Mucosa of gallbladder (tissue), 1 donor: ENCODE measurements at regions not wholly inside any gene's neighbourhood (a gene's known extent, or its start where the extent isn't known, plus 50 kb on each side); places are given as distances from the start of the nearest gene placed in this dataset.

Experiments
- DNase-seq: peaks from one replicate; pipeline ENCODE4 v3.0.0-alpha.2; 2020; ENCODE audit warnings: low spot score
- donor health status: DM: no; HTN: no; CAD: no.

- DNase-seq: no peak
Measured at GRCh38 chr7:98565103-98565502, 52.0 kb upstream of the NPTX2 start.

GRCh38 chr7:98562871-98563495, 54.1 kb upstream of the NPTX2 start:
- no peak for DNase-seq

GRCh38 chr7:98562381-98562823, 54.7 kb upstream of the NPTX2 start:
- no peak for DNase-seq

- DNase-seq: no peak
Measured at GRCh38 chr7:98559958-98560357, 57.1 kb upstream of the NPTX2 start.

- no peak for DNase-seq
Measured at GRCh38 chr7:98559219-98559618, 57.9 kb upstream of the NPTX2 start.

GRCh38 chr7:98557538-98558031, 59.5 kb upstream of the NPTX2 start:
- DNase-seq: no peak

GRCh38 chr7:98556288-98556687, 60.8 kb upstream of the NPTX2 start:
- DNase-seq: no peak

- DNase-seq: no peak
Measured at GRCh38 chr7:98555403-98555802, 61.7 kb upstream of the NPTX2 start.

GRCh38 chr7:98553666-98554065, 63.4 kb upstream of the NPTX2 start:
- DNase-seq: no peak

GRCh38 chr7:98551611-98552273, 65.3 kb upstream of the NPTX2 start:
- no peak for DNase-seq

- DNase-seq: no peak
Measured at GRCh38 chr7:98548971-98549370, 68.1 kb upstream of the NPTX2 start.

- DNase-seq: no peak
Measured at GRCh38 chr7:98548370-98548769, 68.7 kb upstream of the NPTX2 start.

- no peak for DNase-seq
Measured at GRCh38 chr7:98541101-98541500, 76.0 kb upstream of the NPTX2 start.

- no peak for DNase-seq
Measured at GRCh38 chr7:98539865-98540264, 77.2 kb upstream of the NPTX2 start.

- no peak for DNase-seq
Measured at GRCh38 chr7:98536803-98537202, 80.3 kb upstream of the NPTX2 start.

- no peak for DNase-seq
Measured at GRCh38 chr7:98534493-98534892, 82.6 kb upstream of the NPTX2 start.

- no peak for DNase-seq
Measured at GRCh38 chr7:98531717-98532116, 85.4 kb upstream of the NPTX2 start.

- DNase-seq: no peak
Measured at GRCh38 chr7:98528079-98528478, 89.0 kb upstream of the NPTX2 start.

- DNase-seq: no peak
Measured at GRCh38 chr7:98526059-98526458, 91.0 kb upstream of the NPTX2 start.

GRCh38 chr7:98521089-98521692, 95.9 kb upstream of the NPTX2 start:
- DNase-seq: no peak

GRCh38 chr7:98520356-98520951, 96.6 kb upstream of the NPTX2 start:
- DNase-seq: no peak

GRCh38 chr7:98518159-98518947, 98.7 kb upstream of the NPTX2 start:
- no peak for DNase-seq
